ENCODE measurements at regions not wholly inside any gene's neighbourhood (a gene's known extent, or its start where the extent isn't known, plus 50 kb on each side); places are given as distances from the start of the nearest gene placed in this dataset.

- Histone ChIP-seq H3K4me1 (replicated peaks in 1 of 2) (no peaks in the 10 kb centered on the region), H3K27ac (no peak overlapping the region), H3K9me3 (replicated peaks in 1 of 3) (no peaks in the 10 kb centered on the region), H3K36me3 (replicated peaks in 1 of 2) (no peaks in the 10 kb centered on the region), H3K4me3 (no peak overlapping the region), H3K27me3 (no peaks in the 10 kb centered on the region)
- 78 to 85% (median 81%) methylated on average over 2 of the region's 2 CpGs for WGBS, 4 donors
- intact Hi-C loops (cut with DNase I), result no loop called here
- TF ChIP-seq CTCF (IDR thresholded peaks at IDR 0.05) (no peak), POLR2A (IDR thresholded peaks at IDR 0.05) (no peak)
- DNase-seq, result no peak
These were observed 93.3 kb upstream of the FAM3C start for GRCh38 chr7:121489440-121489839.

GRCh38 chr7:121488111-121488650, 92.1 kb upstream of the FAM3C start:
- no peak for DNase-seq
- Histone ChIP-seq H3K9me3 (replicated peaks in 1 of 3) (no peaks in the 10 kb centered on the region), H3K4me3 (no peak overlapping the region), H3K27me3 (no peaks in the 10 kb centered on the region), H3K27ac (no peak overlapping the region), H3K36me3 (replicated peaks in 1 of 2) (no peaks in the 10 kb centered on the region), H3K4me1 (replicated peaks in 1 of 2) (no peaks in the 10 kb centered on the region)
- WGBS, 4 donors, result 88 to 97% (median 94%) methylated on average over 3 of the region's 3 CpGs
- intact Hi-C loops (cut with DNase I), result no loop called here
- TF ChIP-seq CTCF (IDR thresholded peaks at IDR 0.05), result no peak
- TF ChIP-seq POLR2A (IDR thresholded peaks at IDR 0.05), result no peak

- H3K27ac ChIP-seq, result no peak overlapping the region
- intact Hi-C loops (cut with DNase I), result no loop called here
These were observed 90.5 kb upstream of the FAM3C start for GRCh38 chr7:121486590-121486989.

GRCh38 chr7:121485467-121486243, 89.5 kb upstream of the FAM3C start:
- Histone ChIP-seq H3K27me3 (no peaks in the 10 kb centered on the region), H3K4me1 (replicated peaks in 1 of 2) (no peaks in the 10 kb centered on the region), H3K27ac (peak overlapping the region in 2 of 5 donors; percentile 3 to 26), H3K36me3 (replicated peaks in 1 of 2) (no peaks in the 10 kb centered on the region), H3K4me3 (no peak overlapping the region), H3K9me3 (replicated peaks in 1 of 3) (no peaks in the 10 kb centered on the region)
- DNase-seq, result peak in 6 of 7 donors; percentile 14 to 57 (median 42)
- TF ChIP-seq POLR2A (IDR thresholded peaks at IDR 0.05) (no peak), CTCF (IDR thresholded peaks at IDR 0.05) (no peak)
- intact Hi-C loops (cut with DNase I), result no loop called here
- 52 to 64% (median 61%) methylated on average over 7 of the region's 7 CpGs for WGBS, 4 donors

More at GRCh38 chr7:121486590-121486989, 90.5 kb upstream of the FAM3C start:
- WGBS, 4 donors, result 79 to 96% (median 92%) methylated on average over 1 of the region's 1 CpG
- H3K36me3 ChIP-seq (replicated peaks in 1 of 2), result no peaks in the 10 kb centered on the region
- TF ChIP-seq POLR2A (IDR thresholded peaks at IDR 0.05) (no peak), CTCF (IDR thresholded peaks at IDR 0.05) (no peak)
- H3K9me3 ChIP-seq (replicated peaks in 1 of 3), result no peaks in the 10 kb centered on the region
- H3K4me3 ChIP-seq, result no peak overlapping the region
- H3K4me1 ChIP-seq (replicated peaks in 1 of 2), result no peaks in the 10 kb centered on the region
- no peaks in the 10 kb centered on the region for H3K27me3 ChIP-seq
- no peak for DNase-seq
